Astrocyte (in vitro differentiated cells and primary cell): ENCODE measurements at regions not wholly inside any gene's neighbourhood (a gene's known extent, or its start where the extent isn't known, plus 50 kb on each side); places are given as distances from the start of the nearest gene placed in this dataset.
A peak's percentile ranks its signal among the peaks of the same experiment; 100 is the strongest.

Source experiments
- DNase-seq: peaks from one replicate; pipeline ENCODE4 v3.0.0-alpha.2; 2010; ENCODE audit warnings: low read depth
- FAIRE-seq: peaks from 2 replicates; lab custom pipeline; 2011; peaks lifted over from hg19 to GRCh38; lab: Jason Lieb, UNC
- H2AFZ ChIP-seq: 2 replicates; pipeline ENCODE4 v1.6.0; 2012; ENCODE audit warnings: low read depth, low read length, inconsistent platforms
- H3K27ac ChIP-seq: 2 replicates; pipeline ENCODE4 v1.5.1; 2011; ENCODE audit warnings: low read depth, low read length, inconsistent platforms
- H3K27me3 ChIP-seq: 2 replicates; pipeline ENCODE4 v1.6.0; 2011; ENCODE audit warnings: low read length, inconsistent platforms; ENCODE audit not compliant: insufficient read depth
- H3K36me3 ChIP-seq: 2 replicates; pipeline ENCODE4 v1.5.1; 2011; ENCODE audit warnings: low read length, inconsistent platforms; ENCODE audit not compliant: insufficient read depth
- H3K4me1 ChIP-seq: 2 replicates; pipeline ENCODE4 v1.5.1; 2011; ENCODE audit warnings: low read length, inconsistent platforms; ENCODE audit not compliant: insufficient read depth
- H3K4me2 ChIP-seq: 2 replicates; pipeline ENCODE4 v1.6.0; 2012; ENCODE audit warnings: low read length, inconsistent platforms
- H3K4me3 ChIP-seq: 2 replicates; pipeline ENCODE4 v1.5.1; 2011; ENCODE audit warnings: low read depth, mild to moderate bottlenecking, low read length, inconsistent platforms; ENCODE audit not compliant: insufficient read depth
- H3K79me2 ChIP-seq: 2 replicates; pipeline ENCODE4 v1.6.0; 2012; ENCODE audit warnings: mild to moderate bottlenecking, low read length, inconsistent platforms; ENCODE audit not compliant: insufficient read depth
- H3K9ac ChIP-seq: 2 replicates; pipeline ENCODE4 v1.6.0; 2012; ENCODE audit warnings: mild to moderate bottlenecking, low read length, inconsistent platforms
- H3K9me3 ChIP-seq: 2 replicates; pipeline ENCODE4 v1.5.1; 2012; ENCODE audit warnings: low read depth, mild to moderate bottlenecking, low read length, inconsistent platforms; ENCODE audit not compliant: insufficient read depth
- H4K20me1 ChIP-seq: 2 replicates; pipeline ENCODE4 v1.6.0; 2012; ENCODE audit warnings: low read length, inconsistent platforms; ENCODE audit not compliant: insufficient read depth
- H3K27ac Mint-ChIP-seq: one replicate; pipeline ENCODE4 v1.8.0; 2021; ENCODE audit warnings: mild to moderate bottlenecking, mixed read lengths; ENCODE audit not compliant: unreplicated experiment
- H3K27me3 Mint-ChIP-seq: one replicate; pipeline ENCODE4 v1.8.0; 2021; ENCODE audit warnings: low read depth, mixed read lengths; ENCODE audit not compliant: unreplicated experiment
- H3K36me3 Mint-ChIP-seq: one replicate; pipeline ENCODE4 v1.8.0; 2021; ENCODE audit warnings: low read depth, mixed read lengths; ENCODE audit not compliant: unreplicated experiment
- H3K4me1 Mint-ChIP-seq: one replicate; pipeline ENCODE4 v1.8.0; 2021; ENCODE audit warnings: low read depth, mixed read lengths; ENCODE audit not compliant: unreplicated experiment
- H3K4me3 Mint-ChIP-seq: one replicate; pipeline ENCODE4 v1.8.0; 2021; ENCODE audit warnings: mild to moderate bottlenecking, moderate library complexity, mixed read lengths; ENCODE audit not compliant: unreplicated experiment
- H3K9me3 Mint-ChIP-seq: one replicate; pipeline ENCODE4 v1.8.0; 2021; ENCODE audit warnings: mild to moderate bottlenecking, mixed read lengths; ENCODE audit not compliant: unreplicated experiment
- CTCF ChIP-seq: IDR thresholded peaks from 2 replicates; pipeline ENCODE4 v1.5.1; 2011; ENCODE audit warnings: low read depth, mild to moderate bottlenecking, inconsistent platforms, low read length, moderate library complexity; ENCODE audit not compliant: insufficient read depth
- EZH2 ChIP-seq: IDR thresholded peaks from 2 replicates; pipeline ENCODE4 v1.6.1; 2012; ENCODE audit warnings: mild to moderate bottlenecking, low read length, inconsistent platforms; ENCODE audit not compliant: insufficient read depth

- Histone ChIP-seq H3K9ac (no peak overlapping the region), H3K79me2 (no peaks in the 10 kb centered on the region), H3K4me2 (no peak overlapping the region), H3K9me3 (no peaks in the 10 kb centered on the region), H3K4me1 (no peaks in the 10 kb centered on the region), H4K20me1 (no peaks in the 10 kb centered on the region), H3K4me3 (no peak overlapping the region), H3K27me3 (no peaks in the 10 kb centered on the region), H2AFZ (no peak overlapping the region), H3K27ac (no peak overlapping the region), H3K36me3 (no peaks in the 10 kb centered on the region)
- Mint-ChIP-seq H3K9me3 (no peaks in the 10 kb centered on the region), H3K4me3 (no peak overlapping the region), H3K27me3 (peaks cover 6% of the 10 kb centered on the region), H3K4me1 (peaks cover 18% of the 10 kb centered on the region), H3K36me3 (no peaks in the 10 kb centered on the region), H3K27ac (no peak overlapping the region)
- FAIRE-seq (no peak), DNase-seq (no peak)
- TF ChIP-seq CTCF (no peak), EZH2 (no peak)
Observed at GRCh38 chr2:176681584-176682115, 412.4 kb downstream of the MTX2 start.

- Histone ChIP-seq H3K9ac (no peak overlapping the region), H3K4me2 (no peak overlapping the region), H3K4me1 (no peaks in the 10 kb centered on the region), H3K79me2 (no peaks in the 10 kb centered on the region), H3K36me3 (no peaks in the 10 kb centered on the region), H3K27ac (no peak overlapping the region), H2AFZ (no peak overlapping the region), H3K9me3 (no peaks in the 10 kb centered on the region), H3K27me3 (no peaks in the 10 kb centered on the region), H3K4me3 (no peak overlapping the region), H4K20me1 (no peaks in the 10 kb centered on the region)
- H3K9me3 Mint-ChIP-seq, result no peaks in the 10 kb centered on the region
- peaks cover 18% of the 10 kb centered on the region for H3K4me1 Mint-ChIP-seq
- peak overlapping the region; percentile 36 for H3K27ac Mint-ChIP-seq
- H3K4me3 Mint-ChIP-seq, result no peak overlapping the region
- FAIRE-seq, result no peak
- no peak for DNase-seq
- H3K27me3 Mint-ChIP-seq, result peaks cover 6% of the 10 kb centered on the region
- TF ChIP-seq EZH2 (no peak), CTCF (no peak)
- no peaks in the 10 kb centered on the region for H3K36me3 Mint-ChIP-seq
Observed at GRCh38 chr2:176682278-176682677, 413.0 kb downstream of the MTX2 start.

- peaks cover 8% of the 10 kb centered on the region for H3K27me3 Mint-ChIP-seq
- no peak overlapping the region for H3K4me3 ChIP-seq
- H4K20me1 ChIP-seq, result no peaks in the 10 kb centered on the region
- H2AFZ ChIP-seq, result no peak overlapping the region
- no peak for FAIRE-seq
- no peaks in the 10 kb centered on the region for H3K79me2 ChIP-seq
- H3K27ac ChIP-seq, result no peak overlapping the region
- no peaks in the 10 kb centered on the region for H3K9me3 Mint-ChIP-seq
- no peaks in the 10 kb centered on the region for H3K27me3 ChIP-seq
- TF ChIP-seq EZH2, result no peak
- no peak for TF ChIP-seq CTCF
- no peak overlapping the region for H3K4me3 Mint-ChIP-seq
- no peak overlapping the region for H3K4me2 ChIP-seq
- no peaks in the 10 kb centered on the region for H3K36me3 Mint-ChIP-seq
- peaks cover 16% of the 10 kb centered on the region for H3K4me1 Mint-ChIP-seq
- no peak overlapping the region for H3K9ac ChIP-seq
- no peak for DNase-seq
- no peak overlapping the region for H3K27ac Mint-ChIP-seq
- H3K9me3 ChIP-seq, result no peaks in the 10 kb centered on the region
- H3K4me1 ChIP-seq, result no peaks in the 10 kb centered on the region
- H3K36me3 ChIP-seq, result no peaks in the 10 kb centered on the region
Observed at GRCh38 chr2:176683618-176684111, 414.4 kb downstream of the MTX2 start.
